Liver (tissue), 8 donors: ENCODE measurements at regions not wholly inside any gene's neighbourhood (a gene's known extent, or its start where the extent isn't known, plus 50 kb on each side); places are given as distances from the start of the nearest gene placed in this dataset.

Experiments used
- DNase-seq: peaks from one replicate; pipeline ENCODE4 v3.0.0-alpha.2; 2017; ENCODE audit warnings: low spot score
- H3K27ac ChIP-seq, 2 donors: one replicate each; pipeline ENCODE4 v1.7.0; 2013; ENCODE audit warnings: inconsistent platforms in 2 of 2, low read length in 2 of 2, control low read depth in 1 of 2, low read depth in 1 of 2, mild to moderate bottlenecking in 1 of 2
- H3K27me3 ChIP-seq, 4 donors: one replicate each; pipeline versions ENCODE4 v1.6.1 to v1.7.0; 2013; ENCODE audit warnings: low read length in 3 of 4, inconsistent platforms in 1 of 4, mild to moderate bottlenecking in 1 of 4, moderate library complexity in 1 of 4; ENCODE audit not compliant: control insufficient read depth in 4 of 4, insufficient read depth in 4 of 4
- H3K36me3 ChIP-seq, 4 donors: one replicate each; pipeline versions ENCODE4 v1.6.1 to v1.7.0; 2013; ENCODE audit warnings: low read length in 3 of 4, mild to moderate bottlenecking in 3 of 4, low read depth in 1 of 4, moderate library complexity in 1 of 4; ENCODE audit not compliant: control insufficient read depth in 4 of 4, insufficient read depth in 3 of 4
- H3K4me1 ChIP-seq, 4 donors: one replicate each; pipeline versions ENCODE4 v1.6.1 to v1.7.0; 2013; ENCODE audit warnings: low read length in 3 of 4, mild to moderate bottlenecking in 3 of 4, moderate library complexity in 1 of 4; ENCODE audit not compliant: control insufficient read depth in 4 of 4, insufficient read depth in 4 of 4
- H3K4me3 ChIP-seq, 3 donors: one replicate each; pipeline versions ENCODE4 v1.6.1 to v1.7.0; 2013; ENCODE audit warnings: low read length in 3 of 3, control low read depth in 1 of 3, low read depth in 1 of 3, mild to moderate bottlenecking in 1 of 3
- H3K9ac ChIP-seq, 2 donors: one replicate each; pipeline ENCODE4 v1.7.0; 2013; ENCODE audit warnings: low read length in 2 of 2, mild to moderate bottlenecking in 2 of 2, moderate library complexity in 2 of 2, control low read depth in 1 of 2, low read depth in 1 of 2
- H3K9me3 ChIP-seq, 4 donors: one replicate each; pipeline versions ENCODE4 v1.6.1 to v1.7.0; 2013; ENCODE audit warnings: low read length in 3 of 4; ENCODE audit not compliant: control insufficient read depth in 4 of 4
- ATF3 ChIP-seq: IDR thresholded peaks from 2 replicates; pipeline ENCODE4 v1.6.1; 2016; ENCODE audit warnings: antibody characterized with exemption
- CTCF ChIP-seq: fragments of 150-350 bp; IDR thresholded peaks from 2 replicates; pipeline ENCODE4 v1.5.1; 2017; ENCODE audit warnings: improper control_type of control experiment, low read depth, low read length; ENCODE audit not compliant: missing input control
- HNF4A ChIP-seq, 2 donors: conservative IDR thresholded peaks; 2 replicates each; pipeline ENCODE4 v1.6.1; 2016; ENCODE audit warnings: antibody characterized with exemption in 2 of 2, mild to moderate bottlenecking in 2 of 2
- HNF4G ChIP-seq: IDR thresholded peaks from 2 replicates; pipeline ENCODE4 v1.6.1; 2016; ENCODE audit warnings: antibody characterized with exemption
- JUND ChIP-seq, 2 donors: IDR thresholded peaks; 2 replicates each; pipeline ENCODE4 v1.6.1; 2016; ENCODE audit warnings: antibody characterized with exemption in 2 of 2
- MAX ChIP-seq: IDR thresholded peaks from 2 replicates; pipeline ENCODE4 v1.6.1; 2016; ENCODE audit warnings: antibody characterized with exemption
- REST ChIP-seq: IDR thresholded peaks from 2 replicates; pipeline ENCODE4 v1.6.1; 2016; ENCODE audit warnings: antibody characterized with exemption, mild to moderate bottlenecking
- RXRA ChIP-seq, 2 donors: IDR thresholded peaks; 2 replicates each; pipeline ENCODE4 v1.6.1; 2017 to 2018; ENCODE audit warnings: antibody characterized with exemption in 2 of 2, mild to moderate bottlenecking in 1 of 2
- TAF1 ChIP-seq: conservative IDR thresholded peaks from 2 replicates; pipeline ENCODE4 v1.6.1; 2016; ENCODE audit warnings: antibody characterized with exemption, mild to moderate bottlenecking
- YY1 ChIP-seq: IDR thresholded peaks from 2 replicates; pipeline ENCODE4 v1.6.1; 2016; ENCODE audit warnings: antibody characterized with exemption, mild to moderate bottlenecking
- WGBS: extraction: QIAGEN DNeasy Blood & Tissue Kit; methylation state at CpG from one replicate; pipeline ENCODE4 v1.1.7; 2013; 5-methylcytosine and 5-hydroxymethylcytosine counted together
- donor health status: healthy.
- donor health status: healthy.
- donor health status: healthy.
- donor health status: healthy.
- donor health status: healthy.

- TF ChIP-seq HNF4G (no peak), REST (no peak), ATF3 (no peak), TAF1 (no peak), MAX (no peak), RXRA (IDR thresholded peaks at IDR 0.05) (no peak), HNF4A (conservative IDR thresholded peaks at IDR 0.05) (no peak), CTCF (no peak), JUND (IDR thresholded peaks at IDR 0.05) (no peak)
- Histone ChIP-seq H3K9ac (no peak overlapping the region), H3K36me3 (no peaks in the 10 kb centered on the region), H3K9me3 (no peaks in the 10 kb centered on the region), H3K27me3 (no peaks in the 10 kb centered on the region), H3K27ac (no peak overlapping the region), H3K4me1 (no peaks in the 10 kb centered on the region), H3K4me3 (no peak overlapping the region)
- DNase-seq = no peak
- 56% methylated on average over 3 of the region's 3 CpGs for WGBS
These were observed 609.8 kb upstream of the BCHE start for GRCh38 chr3:166446986-166447385.

GRCh38 chr3:166446291-166446690 is 609.1 kb upstream of the BCHE start:
- Histone ChIP-seq H3K27me3 (no peaks in the 10 kb centered on the region), H3K36me3 (no peaks in the 10 kb centered on the region), H3K9me3 (no peaks in the 10 kb centered on the region), H3K4me3 (no peak overlapping the region), H3K4me1 (no peaks in the 10 kb centered on the region), H3K9ac (no peak overlapping the region), H3K27ac (no peak overlapping the region)
- TF ChIP-seq REST (no peak), RXRA (IDR thresholded peaks at IDR 0.05) (no peak), MAX (no peak), TAF1 (no peak), ATF3 (no peak), YY1 (no peak), CTCF (no peak)
- no peak for DNase-seq
